ENCODE measurements at regions not wholly inside any gene's neighbourhood (a gene's known extent, or its start where the extent isn't known, plus 50 kb on each side); places are given as distances from the start of the nearest gene placed in this dataset.

DNA sequence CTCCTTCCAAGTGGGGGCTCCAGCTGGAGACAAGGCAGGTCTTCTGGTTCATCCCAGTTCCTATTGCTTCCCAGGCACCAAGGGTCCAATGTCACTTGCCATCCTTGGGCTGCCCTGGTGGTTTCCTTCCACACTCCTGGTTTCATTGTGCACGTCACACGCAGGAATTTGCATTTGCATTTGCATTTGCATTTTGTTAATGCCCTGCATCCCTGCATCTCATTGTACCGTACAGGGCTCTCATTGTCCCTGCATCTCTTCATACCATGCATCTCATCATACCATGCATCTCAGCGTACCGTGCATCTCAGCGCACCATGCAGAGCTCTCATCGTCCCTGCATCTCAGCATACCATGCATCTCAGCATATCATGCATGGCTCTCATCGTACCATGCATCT lies 112.2 kb upstream of the SYT13 start:
- TF ChIP-seq, protein P1, sequence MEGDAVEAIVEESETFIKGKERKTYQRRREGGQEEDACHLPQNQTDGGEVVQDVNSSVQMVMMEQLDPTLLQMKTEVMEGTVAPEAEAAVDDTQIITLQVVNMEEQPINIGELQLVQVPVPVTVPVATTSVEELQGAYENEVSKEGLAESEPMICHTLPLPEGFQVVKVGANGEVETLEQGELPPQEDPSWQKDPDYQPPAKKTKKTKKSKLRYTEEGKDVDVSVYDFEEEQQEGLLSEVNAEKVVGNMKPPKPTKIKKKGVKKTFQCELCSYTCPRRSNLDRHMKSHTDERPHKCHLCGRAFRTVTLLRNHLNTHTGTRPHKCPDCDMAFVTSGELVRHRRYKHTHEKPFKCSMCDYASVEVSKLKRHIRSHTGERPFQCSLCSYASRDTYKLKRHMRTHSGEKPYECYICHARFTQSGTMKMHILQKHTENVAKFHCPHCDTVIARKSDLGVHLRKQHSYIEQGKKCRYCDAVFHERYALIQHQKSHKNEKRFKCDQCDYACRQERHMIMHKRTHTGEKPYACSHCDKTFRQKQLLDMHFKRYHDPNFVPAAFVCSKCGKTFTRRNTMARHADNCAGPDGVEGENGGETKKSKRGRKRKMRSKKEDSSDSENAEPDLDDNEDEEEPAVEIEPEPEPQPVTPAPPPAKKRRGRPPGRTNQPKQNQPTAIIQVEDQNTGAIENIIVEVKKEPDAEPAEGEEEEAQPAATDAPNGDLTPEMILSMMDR (IDR thresholded peaks at IDR 0.05): no peak
- H3K9me3 ChIP-seq: no peaks in the 10 kb centered on the region
- DNase-seq (ENCODE audit: low spot score): no peak
- H3K36me3 ChIP-seq: no peaks in the 10 kb centered on the region
- H3K27ac ChIP-seq: no peak overlapping the region
- H3K27me3 ChIP-seq: no peaks in the 10 kb centered on the region
- H3K4me1 ChIP-seq: no peaks in the 10 kb centered on the region
- no peak overlapping the region for H3K4me3 ChIP-seq

DNA sequence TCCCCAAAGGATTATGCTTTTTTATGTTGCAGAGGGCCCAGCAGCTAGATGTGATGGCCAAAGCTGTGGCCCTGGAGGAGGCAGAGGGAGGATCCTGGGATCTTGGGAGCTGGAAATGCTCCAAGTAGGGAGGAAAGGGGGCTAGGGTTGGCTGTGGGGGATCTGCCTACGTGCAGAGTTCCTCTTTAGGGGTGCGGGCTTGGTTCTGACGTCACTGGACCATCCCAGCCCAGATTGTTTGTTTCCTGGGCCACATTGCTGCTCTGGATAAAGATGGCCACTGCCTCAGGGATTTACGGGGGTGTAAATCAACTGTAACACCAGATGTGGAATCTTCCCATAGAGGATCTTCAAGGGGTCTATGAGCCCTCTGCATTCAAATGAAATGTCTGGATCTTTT lies 110.3 kb upstream of the SYT13 start:
- DNase-seq (ENCODE audit: low spot score): no peak
- TF ChIP-seq, protein P1 (IDR thresholded peaks at IDR 0.05): no peak
- no peaks in the 10 kb centered on the region for H3K9me3 ChIP-seq

DNA sequence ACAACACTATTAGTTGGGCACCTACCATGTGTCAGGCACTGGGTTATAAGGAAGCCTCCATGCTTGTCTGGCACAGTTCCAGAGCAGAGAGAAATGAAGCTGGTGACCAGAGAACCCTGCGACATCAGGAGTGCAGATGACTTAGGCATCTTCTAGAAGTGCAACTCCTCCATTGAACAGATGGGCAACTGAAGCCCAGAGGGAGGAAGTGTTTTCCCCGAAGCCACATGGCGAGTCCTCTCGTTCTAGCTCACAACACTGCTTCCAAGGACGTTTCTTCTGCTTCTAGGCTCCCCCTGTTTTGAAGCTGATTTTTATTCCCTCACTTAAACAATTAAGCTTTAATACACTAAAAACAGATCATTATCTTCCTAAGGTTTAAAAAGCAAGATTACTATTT lies 109.8 kb upstream of the SYT13 start:
- Histone ChIP-seq H3K36me3 (no peaks in the 10 kb centered on the region), H3K4me1 (no peaks in the 10 kb centered on the region), H3K27me3 (no peaks in the 10 kb centered on the region), H3K9me3 (no peaks in the 10 kb centered on the region), H3K4me3 (no peak overlapping the region), H3K27ac (no peak overlapping the region)
- TF ChIP-seq, protein P1 (IDR thresholded peaks at IDR 0.05): no peak
- DNase-seq (ENCODE audit: low spot score): no peak

More for the DNA sequence above, 110.3 kb upstream of the SYT13 start:
- Histone ChIP-seq H3K4me3 (no peak overlapping the region), H3K4me1 (no peaks in the 10 kb centered on the region), H3K27ac (no peak overlapping the region), H3K36me3 (no peaks in the 10 kb centered on the region), H3K27me3 (no peaks in the 10 kb centered on the region)

DNA sequence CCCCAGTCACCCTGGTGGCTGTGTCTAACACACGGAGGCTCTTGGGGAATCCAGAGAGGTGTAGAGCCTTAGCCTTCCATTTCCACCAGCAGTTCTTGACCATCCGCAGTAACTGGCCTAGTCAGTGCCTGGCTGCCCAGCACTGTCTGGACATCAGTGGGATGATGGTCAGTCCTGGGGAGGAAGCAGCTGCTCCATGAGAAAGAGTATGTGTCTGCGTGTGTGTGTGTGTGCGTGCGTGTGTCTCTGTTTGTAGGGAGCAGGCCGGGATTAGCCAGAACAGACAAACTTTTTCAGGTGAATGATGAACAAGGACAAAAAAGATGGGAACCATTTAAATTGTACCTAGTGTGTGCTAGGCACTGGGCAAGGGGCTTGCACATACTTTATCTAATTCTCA lies 109.3 kb upstream of the SYT13 start:
- no peak for DNase-seq (ENCODE audit: low spot score)
- Histone ChIP-seq H3K4me3 (no peak overlapping the region), H3K36me3 (no peaks in the 10 kb centered on the region), H3K9me3 (no peaks in the 10 kb centered on the region), H3K27ac (no peak overlapping the region), H3K27me3 (no peaks in the 10 kb centered on the region), H3K4me1 (no peaks in the 10 kb centered on the region)
- TF ChIP-seq, protein P1 (IDR thresholded peaks at IDR 0.05): no peak

DNA sequence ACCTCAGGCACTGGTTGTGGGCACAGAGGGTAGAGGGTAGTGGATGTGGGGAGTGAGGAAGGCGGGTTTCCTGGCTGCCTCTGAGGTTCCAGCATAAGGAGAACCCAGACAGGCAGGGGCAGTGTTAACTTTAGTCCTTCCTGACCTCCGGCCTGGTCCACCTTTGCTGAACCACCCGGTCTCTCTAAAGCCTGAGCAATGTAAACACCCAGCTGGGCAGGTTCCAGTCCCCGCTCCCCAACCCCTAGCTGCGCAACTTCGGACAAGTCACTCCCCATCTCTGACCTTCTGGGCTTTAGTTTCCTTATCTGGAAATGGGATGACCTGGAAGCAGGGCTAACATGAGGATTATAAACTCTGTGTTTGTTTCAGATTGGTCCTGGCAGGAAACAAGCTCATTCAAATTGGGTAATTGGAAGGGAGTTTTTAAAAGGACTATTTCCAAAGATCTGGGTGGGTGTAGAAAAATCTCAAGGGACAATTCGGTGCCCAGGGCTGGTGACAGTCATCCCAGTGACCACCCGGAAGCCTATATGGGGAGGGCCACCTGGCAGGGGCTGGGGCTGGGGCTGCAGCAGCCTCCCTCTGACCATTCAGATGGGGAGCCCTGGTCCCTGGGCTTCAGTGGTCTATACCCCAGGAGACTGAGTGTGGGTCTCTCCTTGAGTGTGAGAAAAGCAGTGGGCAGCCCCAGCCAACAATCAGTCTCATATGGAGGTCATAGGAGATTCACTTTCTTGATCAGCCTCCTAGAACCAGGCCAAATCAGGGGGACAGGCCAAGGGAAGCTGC lies 108.3 kb upstream of the SYT13 start:
- Histone ChIP-seq H3K27me3 (no peaks in the 10 kb centered on the region), H3K27ac (no peak overlapping the region), H3K36me3 (no peaks in the 10 kb centered on the region), H3K4me3 (no peak overlapping the region), H3K9me3 (no peaks in the 10 kb centered on the region), H3K4me1 (no peaks in the 10 kb centered on the region)
- DNase-seq (ENCODE audit: low spot score): no peak
- TF ChIP-seq, protein P1 (IDR thresholded peaks at IDR 0.05): no peak

DNA sequence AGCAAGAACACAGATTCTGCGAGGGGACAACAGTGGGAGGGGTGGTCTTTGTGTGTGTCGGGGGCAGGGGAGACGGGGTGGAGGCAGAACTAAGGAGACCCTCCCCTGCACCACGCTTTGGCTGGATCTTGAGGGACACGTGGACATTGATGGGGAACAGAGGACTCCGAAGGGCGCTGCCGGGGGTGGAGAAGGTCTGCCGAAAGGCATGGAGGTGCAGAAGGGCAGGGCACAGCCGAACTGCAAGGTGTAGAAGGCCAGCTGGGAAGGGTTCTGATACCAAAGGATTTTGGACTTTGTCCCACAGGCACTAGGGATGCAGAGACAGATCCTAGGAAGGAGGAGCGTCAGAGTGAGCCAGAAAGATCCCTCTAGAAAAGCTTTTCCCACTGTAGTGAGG lies 107.7 kb upstream of the SYT13 start:
- Histone ChIP-seq H3K27ac (no peak overlapping the region), H3K4me1 (no peaks in the 10 kb centered on the region), H3K9me3 (no peaks in the 10 kb centered on the region), H3K27me3 (no peaks in the 10 kb centered on the region), H3K36me3 (no peaks in the 10 kb centered on the region), H3K4me3 (no peak overlapping the region)
- no peak for DNase-seq (ENCODE audit: low spot score)
- TF ChIP-seq, protein P1 (IDR thresholded peaks at IDR 0.05): no peak
